Endothelial cell of umbilical vein (primary cell): ENCODE measurements at regions not wholly inside any gene's neighbourhood (a gene's known extent, or its start where the extent isn't known, plus 50 kb on each side); places are given as distances from the start of the nearest gene placed in this dataset.
A peak's percentile ranks its signal among the peaks of the same experiment; 100 is the strongest.

ENCODE experiments used
- BruUV-seq: library from RNA; stranded (reverse); fragments of 400-500 nt; replicated peaks from 2 replicates; lab custom pipeline; 2021; lab: Mats Ljungman, UMichigan
- CTCF ChIA-PET: fragments of 300-600, 350-600 bp; sonication (Branson Sonifier 250); formaldehyde crosslinking; loops from one replicate; lab custom pipeline; 2021; ENCODE audit warnings: antibody characterized with exemption, inconsistent platforms; lab: Charles Lee
- POLR2A ChIA-PET: fragments of 300-600, 350-600 bp; sonication (Branson Sonifier 250); formaldehyde crosslinking; loops from one replicate; lab custom pipeline; 2021; ENCODE audit warnings: antibody characterized with exemption, inconsistent platforms; lab: Charles Lee
- DNase-seq: peaks from one replicate; pipeline ENCODE4 v3.0.0-alpha.2; 2011; ENCODE audit warnings: low read depth, low spot score
- FAIRE-seq: peaks from 2 replicates; lab custom pipeline; 2011; peaks lifted over from hg19 to GRCh38; lab: Jason Lieb, UNC
- H2AFZ ChIP-seq: 2 replicates; pipeline ENCODE4 v1.6.0; 2012; ENCODE audit warnings: low read depth, low read length, control low read depth, inconsistent platforms
- H3K27ac ChIP-seq: 2 replicates; pipeline ENCODE4 v1.5.1; 2011; ENCODE audit warnings: low read depth, mild to moderate bottlenecking, control low read depth, low read length, moderate library complexity; ENCODE audit not compliant: insufficient read depth
- H3K27me3 ChIP-seq, 2 experiments: 2 replicates each; pipeline versions ENCODE4 v1.6.0 to v1.6.1; 2011; ENCODE audit warnings: low read length in 2 of 2, mixed read lengths in 1 of 2; ENCODE audit not compliant: control insufficient read depth in 2 of 2, insufficient read depth in 2 of 2
- H3K36me3 ChIP-seq, 2 experiments: 2 replicates in 1 of 2; 3 replicates in 1 of 2; pipeline ENCODE4 v1.5.1; 2011; ENCODE audit warnings: low read length in 2 of 2, mild to moderate bottlenecking in 1 of 2, moderate library complexity in 1 of 2; ENCODE audit not compliant: control insufficient read depth in 2 of 2, insufficient read depth in 2 of 2; ENCODE audit errors: extremely low read depth in 1 of 2
- H3K4me1 ChIP-seq: 3 replicates; pipeline ENCODE4 v1.5.1; 2011; ENCODE audit warnings: mild to moderate bottlenecking, low read length; ENCODE audit not compliant: control insufficient read depth, insufficient read depth; ENCODE audit errors: extremely low read depth
- H3K4me2 ChIP-seq: 2 replicates; pipeline ENCODE4 v1.6.1; 2011; ENCODE audit warnings: low read length, control low read depth, mixed read lengths; ENCODE audit not compliant: insufficient read depth
- H3K4me3 ChIP-seq, 3 experiments: fragments of 200-600 bp in 1 of 3; sonication (generic), shearing (Covaris generic) in 1 of 3; replicated peaks in 1 of 3; 2 replicates each; pipeline ENCODE4 v1.5.1; 2011 to 2016; ENCODE audit warnings: control low read depth in 3 of 3, low read length in 3 of 3, mild to moderate bottlenecking in 2 of 3, inconsistent platforms in 1 of 3, low read depth in 1 of 3, moderate library complexity in 1 of 3; ENCODE audit not compliant: insufficient read depth in 1 of 3
- H3K79me2 ChIP-seq: 2 replicates; pipeline ENCODE4 v1.6.0; 2012; ENCODE audit warnings: low read length, inconsistent platforms; ENCODE audit not compliant: control insufficient read depth, insufficient read depth
- H3K9ac ChIP-seq: replicated peaks from 2 replicates; pipeline ENCODE3; 2011; ENCODE audit warnings: low read length, control low read depth; ENCODE audit not compliant: insufficient read depth; ENCODE audit errors: extremely low read depth
- H3K9me1 ChIP-seq: replicated peaks from 3 replicates; pipeline ENCODE4 v1.6.0; 2011; ENCODE audit warnings: mild to moderate bottlenecking, low read length; ENCODE audit not compliant: control insufficient read depth, insufficient read depth; ENCODE audit errors: extremely low read depth
- H3K9me3 ChIP-seq: replicated peaks from 2 replicates; pipeline ENCODE4 v1.5.1; 2012; ENCODE audit warnings: low read length, inconsistent platforms; ENCODE audit not compliant: control insufficient read depth, insufficient read depth
- H4K20me1 ChIP-seq: replicated peaks from 2 replicates; pipeline ENCODE3; 2011; ENCODE audit warnings: mild to moderate bottlenecking, low read length; ENCODE audit not compliant: control insufficient read depth, insufficient read depth; ENCODE audit errors: extremely low read depth
- CTCF ChIP-seq, 2 donors: IDR thresholded peaks; 1 replicate in 1 of 2; 2 replicates in 1 of 2; pipeline ENCODE4 v1.5.1; 2011; ENCODE audit warnings: low read length in 2 of 2, mild to moderate bottlenecking in 2 of 2, moderate library complexity in 2 of 2, control low read depth in 1 of 2, inconsistent platforms in 1 of 2, low read depth in 1 of 2; ENCODE audit not compliant: insufficient read depth in 1 of 2; ENCODE audit errors: extremely low read depth in 1 of 2
- EZH2 ChIP-seq: IDR thresholded peaks from 2 replicates; pipeline ENCODE4 v1.6.1; 2012; ENCODE audit warnings: borderline replicate concordance, low read depth, mild to moderate bottlenecking, moderate library complexity, low read length, inconsistent platforms; ENCODE audit not compliant: severe bottlenecking
- FOS ChIP-seq: IDR thresholded peaks from 2 replicates; pipeline ENCODE4 v1.6.1; 2011; ENCODE audit warnings: mild to moderate bottlenecking, low read length, moderate library complexity, borderline replicate concordance; ENCODE audit not compliant: insufficient read depth
- GATA2 ChIP-seq: IDR thresholded peaks from 2 replicates; pipeline ENCODE4 v1.7.0; 2011; ENCODE audit warnings: low read depth, mild to moderate bottlenecking, moderate library complexity, mixed read lengths, low read length; ENCODE audit not compliant: insufficient read length, insufficient read depth
- JUN ChIP-seq: IDR thresholded peaks from 2 replicates; pipeline ENCODE4 v1.6.1; 2011; ENCODE audit warnings: borderline replicate concordance, low read depth; ENCODE audit not compliant: insufficient read length, insufficient read depth
- MYC ChIP-seq: IDR thresholded peaks from one replicate; pipeline ENCODE4 v1.6.1; 2011; ENCODE audit warnings: mild to moderate bottlenecking, low read depth, low read length
- POLR2A ChIP-seq: IDR thresholded peaks from 2 replicates; pipeline ENCODE4 v1.6.1; 2012; ENCODE audit warnings: low read depth, mild to moderate bottlenecking, control low read depth, low read length
- POLR2AphosphoS5 ChIP-seq: IDR thresholded peaks from 2 replicates; pipeline ENCODE4 v1.6.1; 2012; ENCODE audit warnings: low read depth, mild to moderate bottlenecking, control low read depth, low read length, moderate library complexity; ENCODE audit not compliant: insufficient read depth
- dilution Hi-C: fragments of 300-500 bp; cut with MboI; formaldehyde crosslinking; loops from one replicate; pipeline ENCODE4 v1.15.0; 2019; ENCODE audit warnings: low sequenced_read_pairs; ENCODE audit not compliant: extremely low pct_ligation_motif_present
- intact Hi-C: fragments of 100-400 bp; cut with micrococcal nuclease; formaldehyde crosslinking; loops from one replicate; pipeline ENCODE4 v1.10.0; 2022
- TF ChIP-seq, protein P1 (sequence below): IDR thresholded peaks from 2 replicates; pipeline ENCODE4 v1.6.1; 2011; ENCODE audit not compliant: insufficient read depth, insufficient read length

- no peaks in the 10 kb centered on the region for H3K27me3 ChIP-seq
- no peaks in the 10 kb centered on the region for H3K36me3 ChIP-seq
- dilution Hi-C loops = no loop called here
- FAIRE-seq (no peak), DNase-seq (no peak)
- peaks cover 28% of the 10 kb centered on the region for H3K4me1 ChIP-seq
- ChIA-PET CTCF (interaction anchor here (1.3 to 1.7 kb wide), 2 partner anchors 15 to 29 kb away, joined by 3 to 5 read pairs; no protein-coding TSS in a partner anchor), POLR2A (no interaction called here)
- no TSS peak for BruUV-seq
- TF ChIP-seq JUN = no peak
- no peak for TF ChIP-seq EZH2
- TF ChIP-seq FOS = no peak
- no peak for TF ChIP-seq POLR2AphosphoS5
- no peak for TF ChIP-seq GATA2
- TF ChIP-seq, protein P1, sequence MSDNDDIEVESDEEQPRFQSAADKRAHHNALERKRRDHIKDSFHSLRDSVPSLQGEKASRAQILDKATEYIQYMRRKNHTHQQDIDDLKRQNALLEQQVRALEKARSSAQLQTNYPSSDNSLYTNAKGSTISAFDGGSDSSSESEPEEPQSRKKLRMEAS = no peak
- TF ChIP-seq POLR2A = no peak
- TF ChIP-seq CTCF (IDR thresholded peaks at IDR 0.05; ENCODE audit: extremely low read depth in 1 of 2, insufficient read depth in 1 of 2, low read depth in 1 of 2, low read length in 2 of 2) = no peak
- no peak for TF ChIP-seq MYC
- no peaks in the 10 kb centered on the region for H4K20me1 ChIP-seq
- H2AFZ ChIP-seq = peak overlapping the region; percentile 60
- no peaks in the 10 kb centered on the region for H3K9me3 ChIP-seq
- H3K79me2 ChIP-seq = no peaks in the 10 kb centered on the region
- peak overlapping the region; percentile 26 for H3K4me2 ChIP-seq
- H3K9ac ChIP-seq = no peak overlapping the region
- H3K4me3 ChIP-seq = no peak overlapping the region
- intact Hi-C loops = loop anchor here (1.0 kb wide), 1 partner anchor 33 kb away; no protein-coding TSS in a partner anchor
- peak overlapping the region; percentile 73 for H3K27ac ChIP-seq
- no peaks in the 10 kb centered on the region for H3K9me1 ChIP-seq
These were observed 560.8 kb upstream of the JAG1 start for GRCh38 chr20:11234608-11235007.
